Stimulated activated naive CD8-positive, alpha-beta T cell treated with anti-CD3 and anti-CD28 coated beads, Interleukin-15, amount 100 ng/mL, for 72 hours (primary cell): ENCODE measurements at regions not wholly inside any gene's neighbourhood (a gene's known extent, or its start where the extent isn't known, plus 50 kb on each side); places are given as distances from the start of the nearest gene placed in this dataset.
A peak's percentile ranks its signal among the peaks of the same experiment; 100 is the strongest.
"Not testable (repeated sequence)": the region's sequence is repeated elsewhere in the genome, so short reads cannot be mapped to it uniquely, and the experiment has no call there.

Experiments
- ATAC-seq: fragments of 150-1000 bp; cut with Tn5 transposase; 2 replicates; pipeline ENCODE4 v1.10.0; 2021; ENCODE audit warnings: mild to moderate bottlenecking, moderate library complexity
- DNase-seq, 2 donors: peaks; one replicate each; pipeline ENCODE4 v3.0.0; 2021 to 2022
- H3K27ac Mint-ChIP-seq, 2 donors: one replicate each; pipeline ENCODE4 v1.8.0; 2022; ENCODE audit warnings: mild to moderate bottlenecking in 2 of 2, mixed read lengths in 2 of 2, moderate library complexity in 2 of 2
- H3K27me3 Mint-ChIP-seq: one replicate; pipeline ENCODE4 v1.8.0; 2022; ENCODE audit warnings: mixed read lengths
- H3K4me1 Mint-ChIP-seq: one replicate; pipeline ENCODE4 v1.8.0; 2022; ENCODE audit warnings: mild to moderate bottlenecking, mixed read lengths
- H3K4me3 Mint-ChIP-seq, 2 donors: one replicate each; pipeline ENCODE4 v1.8.0; 2022; ENCODE audit warnings: mild to moderate bottlenecking in 2 of 2, mixed read lengths in 2 of 2, moderate library complexity in 1 of 2
- H3K9me3 Mint-ChIP-seq, 2 donors: one replicate each; pipeline ENCODE4 v1.8.0; 2022; ENCODE audit warnings: mixed read lengths in 2 of 2

DNA sequence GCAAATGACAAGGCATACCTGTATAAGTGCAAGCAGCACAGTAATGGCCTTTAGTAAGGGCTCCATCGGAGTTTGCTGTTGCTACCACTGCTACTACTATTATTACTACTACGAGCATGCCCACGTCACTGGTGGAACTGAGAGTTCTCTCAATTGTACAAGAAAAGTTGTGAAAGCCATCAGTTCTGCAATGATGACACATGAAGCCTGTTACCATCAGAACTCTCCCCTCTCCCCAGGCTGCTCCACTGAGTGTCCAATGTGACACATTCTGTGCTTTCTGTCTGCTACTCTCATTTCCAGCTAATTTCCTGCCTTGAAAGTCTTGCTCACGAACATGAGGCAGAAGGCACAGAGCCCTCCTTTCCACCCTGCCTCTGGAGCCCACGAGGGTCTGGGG, 263.2 kb upstream of the MGMT start:
- Mint-ChIP-seq H3K27me3 (no peaks in the 10 kb centered on the region), H3K27ac (no peak overlapping the region), H3K9me3 (peaks cover 0 to 5% of the 10 kb centered on the region in 2 donors), H3K4me1 (no peaks in the 10 kb centered on the region), H3K4me3 (no peak overlapping the region)
- ATAC-seq (no peak), DNase-seq (no peak)

DNA sequence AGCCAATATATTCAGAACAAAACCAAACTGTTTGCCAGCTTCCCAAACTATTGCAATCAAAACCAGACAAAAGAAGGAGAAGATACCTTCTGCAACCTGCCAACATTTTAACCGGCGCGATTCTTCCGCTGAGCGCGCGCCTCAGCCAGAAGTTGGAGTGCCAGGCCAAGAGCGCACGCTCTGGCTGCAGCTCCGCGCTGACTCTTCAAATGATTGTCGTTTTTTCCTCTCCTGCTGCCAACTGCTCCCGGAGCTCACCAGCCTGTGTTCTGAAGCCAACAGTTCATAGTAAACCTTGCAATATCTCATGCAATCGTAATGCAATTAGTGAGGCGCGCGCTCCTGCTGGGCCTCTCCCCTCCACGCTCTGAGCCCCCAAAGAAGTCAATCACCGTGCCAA, 259.7 kb upstream of the MGMT start:
- H3K27ac Mint-ChIP-seq = no peak overlapping the region
- peaks cover 0 to 5% of the 10 kb centered on the region in 2 donors for H3K9me3 Mint-ChIP-seq
- H3K27me3 Mint-ChIP-seq = no peaks in the 10 kb centered on the region
- no peaks in the 10 kb centered on the region for H3K4me1 Mint-ChIP-seq
- no peak for DNase-seq
- no peak for ATAC-seq
- H3K4me3 Mint-ChIP-seq = no peak overlapping the region

DNA sequence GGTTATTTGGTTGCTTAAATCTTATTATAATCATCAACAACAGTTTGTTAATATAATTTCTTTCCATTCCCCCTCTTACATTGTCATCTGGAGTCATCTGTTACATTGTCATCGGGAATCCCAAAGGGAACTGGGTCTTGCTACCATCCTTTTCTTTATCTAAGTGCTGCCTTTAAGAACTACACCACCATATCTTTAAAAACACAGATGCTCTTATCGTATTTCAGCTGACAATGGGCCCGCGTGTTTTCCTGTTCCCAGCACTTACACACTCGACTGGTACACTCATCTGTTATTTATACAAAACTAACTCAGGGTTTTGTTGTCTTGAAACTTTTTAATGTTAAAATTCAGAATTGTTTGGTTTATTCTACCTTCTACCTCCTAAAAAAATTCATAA, 256.2 kb upstream of the MGMT start:
- no peak for DNase-seq
- no peak overlapping the region for H3K4me3 Mint-ChIP-seq
- peaks cover 0 to 7% of the 10 kb centered on the region in 2 donors for H3K9me3 Mint-ChIP-seq
- H3K27me3 Mint-ChIP-seq = no peaks in the 10 kb centered on the region
- H3K27ac Mint-ChIP-seq = no peak overlapping the region
- H3K4me1 Mint-ChIP-seq = no peaks in the 10 kb centered on the region
- ATAC-seq = no peak

GRCh38 chr10:129213256-129213655, 253.8 kb upstream of the MGMT start:
- Mint-ChIP-seq H3K4me1 (no peaks in the 10 kb centered on the region), H3K27me3 (no peaks in the 10 kb centered on the region), H3K9me3 (peaks cover 0 to 7% of the 10 kb centered on the region in 2 donors), H3K4me3 (no peak overlapping the region), H3K27ac (no peak overlapping the region)
- ATAC-seq = no peak
- DNase-seq = no peak

DNA sequence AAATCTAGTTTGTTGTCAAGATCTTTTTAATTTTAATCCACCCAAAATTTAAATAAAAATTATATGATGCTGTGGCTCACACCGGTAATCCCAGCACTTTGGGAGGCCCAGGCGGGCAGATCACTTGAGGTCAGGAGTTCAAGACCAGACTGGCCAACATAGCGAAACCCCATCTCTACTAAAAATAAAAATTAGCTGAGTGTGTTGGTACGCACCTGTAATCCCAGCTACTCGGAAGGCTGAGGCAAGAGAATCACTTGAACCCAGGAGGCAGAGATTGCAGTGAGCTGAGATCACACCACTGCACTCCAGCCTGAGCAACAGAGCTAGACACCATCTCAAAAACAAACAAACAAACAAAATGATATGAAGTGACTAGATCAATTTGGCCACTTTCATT, 253.0 kb upstream of the MGMT start:
- H3K9me3 Mint-ChIP-seq, H3K27me3 Mint-ChIP-seq, H3K4me1 Mint-ChIP-seq, ATAC-seq, DNase-seq, H3K4me3 Mint-ChIP-seq, H3K27ac Mint-ChIP-seq: not testable (repeated sequence)

- peaks cover 14 to 23% of the 10 kb centered on the region in 2 donors for H3K9me3 Mint-ChIP-seq
- H3K4me1 Mint-ChIP-seq = no peaks in the 10 kb centered on the region
- H3K27me3 Mint-ChIP-seq = no peaks in the 10 kb centered on the region
- no peak for ATAC-seq
- no peak overlapping the region for H3K4me3 Mint-ChIP-seq
- no peak for DNase-seq
- no peak overlapping the region for H3K27ac Mint-ChIP-seq
Observed at GRCh38 chr10:129219364-129219763, 247.7 kb upstream of the MGMT start.

DNA sequence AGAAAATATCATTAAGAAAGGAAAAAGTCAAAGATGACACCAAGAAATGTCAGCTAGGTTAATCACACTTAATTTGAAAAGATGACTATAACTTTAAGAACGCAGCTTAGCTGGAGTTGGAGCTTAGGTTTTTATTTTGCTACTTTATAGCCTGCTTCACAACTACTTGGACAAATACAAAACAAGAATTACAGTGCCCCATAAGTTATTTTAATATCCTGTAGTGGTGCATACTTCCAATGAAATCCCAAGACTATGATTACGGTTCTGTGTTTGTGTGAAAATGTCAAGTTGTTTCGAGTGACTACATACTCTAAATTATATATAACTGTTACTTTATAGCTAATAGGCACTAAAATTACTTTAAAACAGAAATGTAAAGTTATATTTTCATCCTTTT, 244.6 kb upstream of the MGMT start:
- H3K4me3 Mint-ChIP-seq = no peak overlapping the region
- H3K9me3 Mint-ChIP-seq = peaks cover 14 to 18% of the 10 kb centered on the region in 2 donors
- ATAC-seq = no peak
- no peaks in the 10 kb centered on the region for H3K27me3 Mint-ChIP-seq
- H3K4me1 Mint-ChIP-seq = no peaks in the 10 kb centered on the region
- H3K27ac Mint-ChIP-seq = no peak overlapping the region
- DNase-seq = no peak

DNA sequence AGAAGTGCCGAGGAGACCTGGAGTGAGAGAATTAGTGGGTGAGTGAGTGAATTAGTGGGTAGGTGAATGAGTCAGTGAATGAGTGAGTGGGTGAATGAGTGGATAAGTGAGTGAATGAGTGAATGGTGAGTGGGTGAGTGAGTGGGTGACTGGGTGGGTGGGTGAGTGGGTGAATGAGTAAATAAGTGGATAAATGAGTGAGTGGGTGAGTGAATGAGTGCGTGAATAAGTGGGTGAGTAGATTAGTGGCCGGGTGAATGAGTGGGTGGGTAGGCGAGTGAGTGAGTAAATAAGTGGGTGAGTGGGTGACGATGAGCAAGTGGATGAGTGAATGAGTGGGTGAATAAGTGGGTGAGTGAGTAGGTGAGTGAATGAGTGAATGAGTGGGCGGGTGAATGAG, 243.7 kb upstream of the MGMT start:
- no peaks in the 10 kb centered on the region for H3K4me1 Mint-ChIP-seq
- no peak overlapping the region for H3K4me3 Mint-ChIP-seq
- DNase-seq = no peak
- no peak overlapping the region for H3K27ac Mint-ChIP-seq
- no peaks in the 10 kb centered on the region for H3K27me3 Mint-ChIP-seq
- ATAC-seq = no peak
- H3K9me3 Mint-ChIP-seq = peaks cover 14 to 18% of the 10 kb centered on the region in 2 donors

DNA sequence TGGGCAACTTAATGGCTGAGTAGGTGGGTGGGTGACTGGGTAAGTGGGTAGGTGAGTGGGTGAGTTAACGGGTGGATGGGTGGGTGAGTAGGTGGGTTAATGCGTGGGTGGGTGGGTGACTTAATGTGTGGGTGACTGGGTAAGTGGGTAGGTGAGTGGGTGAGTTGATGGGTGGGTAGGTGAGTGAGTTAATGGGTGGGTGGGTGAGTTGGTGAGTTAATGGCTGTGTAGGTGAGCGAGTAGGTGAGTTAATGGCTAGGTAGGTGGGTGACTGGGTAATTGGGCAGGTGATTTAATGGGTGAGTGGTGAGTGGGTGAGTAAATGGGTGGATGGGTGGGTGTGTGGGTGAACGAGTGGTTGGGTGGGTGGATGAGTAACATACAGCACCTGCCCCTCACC, 243.0 kb upstream of the MGMT start:
- ATAC-seq (no peak), DNase-seq (no peak)
- no peaks in the 10 kb centered on the region for H3K4me1 Mint-ChIP-seq
- no peaks in the 10 kb centered on the region for H3K27me3 Mint-ChIP-seq
- peaks cover 14 to 18% of the 10 kb centered on the region in 2 donors for H3K9me3 Mint-ChIP-seq
- no peak overlapping the region for H3K4me3 Mint-ChIP-seq
- peak overlapping the region in 1 of 2 donors; percentile 27 for H3K27ac Mint-ChIP-seq

- no peak overlapping the region for H3K27ac Mint-ChIP-seq
- no peaks in the 10 kb centered on the region for H3K27me3 Mint-ChIP-seq
- ATAC-seq = no peak
- DNase-seq = no peak
- no peaks in the 10 kb centered on the region for H3K9me3 Mint-ChIP-seq
- H3K4me1 Mint-ChIP-seq = no peaks in the 10 kb centered on the region
- no peak overlapping the region for H3K4me3 Mint-ChIP-seq
Observed at GRCh38 chr10:129231821-129232220, 235.2 kb upstream of the MGMT start.

GRCh38 chr10:129233351-129234148, 233.5 kb upstream of the MGMT start:
- ATAC-seq (no peak), DNase-seq (no peak)
- Mint-ChIP-seq H3K27me3 (no peaks in the 10 kb centered on the region), H3K9me3 (no peaks in the 10 kb centered on the region), H3K4me1 (no peaks in the 10 kb centered on the region), H3K27ac (no peak overlapping the region), H3K4me3 (no peak overlapping the region)

DNA sequence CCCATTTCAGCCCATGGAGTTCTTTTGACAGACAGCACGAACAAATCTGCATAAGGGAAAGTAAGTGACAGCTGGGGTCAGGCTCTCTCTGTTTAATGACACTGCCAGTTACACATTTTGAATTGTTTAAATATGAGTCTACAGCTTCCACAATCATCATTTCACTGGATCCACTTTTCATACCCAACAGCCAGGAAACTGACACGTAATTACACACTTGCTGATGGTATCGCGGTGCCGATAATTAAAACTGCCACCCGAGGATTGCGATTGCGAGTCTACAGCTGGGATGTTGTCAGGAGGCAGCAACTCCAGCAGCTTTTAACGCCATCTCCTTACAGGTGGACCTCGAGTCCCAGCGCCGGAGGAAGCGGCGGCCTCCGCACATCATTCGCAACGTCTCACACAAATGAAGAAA, 230.8 kb upstream of the MGMT start:
- DNase-seq (no peak), ATAC-seq (no peak)
- H3K9me3 Mint-ChIP-seq = no peaks in the 10 kb centered on the region
- H3K4me3 Mint-ChIP-seq = no peak overlapping the region
- H3K27ac Mint-ChIP-seq = no peak overlapping the region
- H3K4me1 Mint-ChIP-seq = no peaks in the 10 kb centered on the region
- no peaks in the 10 kb centered on the region for H3K27me3 Mint-ChIP-seq

DNA sequence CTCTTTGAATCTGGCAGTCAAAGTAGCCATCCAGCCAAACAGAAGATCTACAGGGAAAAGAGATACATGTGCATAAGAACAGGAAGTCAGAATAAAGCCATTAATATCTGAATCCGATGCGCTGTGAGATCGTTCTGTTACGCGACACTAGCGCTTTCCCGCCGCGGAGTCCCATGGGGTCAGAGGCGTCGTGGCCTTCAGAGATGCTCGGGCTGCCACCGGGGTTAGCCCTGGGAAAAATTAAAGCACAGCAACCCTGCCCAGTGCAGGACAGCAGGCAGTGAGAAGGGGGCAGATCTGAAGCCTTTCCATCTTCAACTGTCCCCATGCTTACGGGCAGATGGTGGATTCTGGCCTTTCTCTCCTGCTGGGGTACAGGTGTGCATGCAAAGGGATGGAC, 225.6 kb upstream of the MGMT start:
- no peaks in the 10 kb centered on the region for H3K27me3 Mint-ChIP-seq
- H3K9me3 Mint-ChIP-seq = no peaks in the 10 kb centered on the region
- no peak overlapping the region for H3K27ac Mint-ChIP-seq
- ATAC-seq (no peak), DNase-seq (no peak)
- no peaks in the 10 kb centered on the region for H3K4me1 Mint-ChIP-seq
- H3K4me3 Mint-ChIP-seq = no peak overlapping the region

DNA sequence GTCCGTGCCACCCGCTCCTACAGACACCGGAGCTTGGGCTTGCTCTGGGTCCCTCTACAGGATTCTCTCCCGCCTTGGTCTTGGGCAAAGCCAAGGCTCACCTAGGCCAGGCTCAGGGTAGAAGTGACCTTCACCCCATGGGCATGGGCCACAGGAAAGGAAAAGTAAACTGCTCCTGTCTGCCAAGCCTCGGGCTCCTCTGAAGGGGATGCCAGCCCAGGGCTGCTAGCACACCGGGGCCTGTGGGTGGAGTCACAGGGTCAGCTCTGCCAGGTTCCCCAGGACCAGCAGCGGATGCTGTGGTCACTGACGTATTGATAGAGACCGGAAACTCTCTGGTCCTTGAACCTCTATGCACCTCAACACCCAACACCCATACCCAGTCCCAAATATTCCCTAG, 222.7 kb upstream of the MGMT start:
- Mint-ChIP-seq H3K27ac (no peak overlapping the region), H3K4me3 (no peak overlapping the region), H3K27me3 (no peaks in the 10 kb centered on the region), H3K4me1 (no peaks in the 10 kb centered on the region), H3K9me3 (no peaks in the 10 kb centered on the region)
- ATAC-seq (peak; percentile 18), DNase-seq (no peak)

DNA sequence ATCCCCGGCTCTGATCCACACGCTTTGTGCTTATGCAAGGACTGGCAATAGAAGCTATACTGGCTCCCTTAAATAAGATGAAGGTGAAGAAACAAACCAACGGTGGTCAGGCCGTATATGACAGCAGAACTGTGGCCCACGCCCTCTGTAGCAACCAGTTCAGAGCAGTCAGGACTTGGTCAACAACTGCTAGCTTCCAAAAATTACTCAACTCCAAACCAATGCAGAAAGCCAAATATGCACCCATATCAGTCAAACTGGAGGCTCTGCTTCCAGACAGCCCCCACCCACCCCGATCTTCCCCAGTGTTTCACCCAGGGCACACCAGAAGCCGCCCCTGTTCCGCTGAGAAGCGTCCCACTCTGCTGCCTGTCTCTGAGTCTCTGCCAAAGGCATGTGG, 222.3 kb upstream of the MGMT start:
- H3K4me3 Mint-ChIP-seq = no peak overlapping the region
- H3K27ac Mint-ChIP-seq = no peak overlapping the region
- H3K4me1 Mint-ChIP-seq = no peaks in the 10 kb centered on the region
- DNase-seq (no peak), ATAC-seq (no peak)
- H3K27me3 Mint-ChIP-seq = no peaks in the 10 kb centered on the region
- no peaks in the 10 kb centered on the region for H3K9me3 Mint-ChIP-seq

DNA sequence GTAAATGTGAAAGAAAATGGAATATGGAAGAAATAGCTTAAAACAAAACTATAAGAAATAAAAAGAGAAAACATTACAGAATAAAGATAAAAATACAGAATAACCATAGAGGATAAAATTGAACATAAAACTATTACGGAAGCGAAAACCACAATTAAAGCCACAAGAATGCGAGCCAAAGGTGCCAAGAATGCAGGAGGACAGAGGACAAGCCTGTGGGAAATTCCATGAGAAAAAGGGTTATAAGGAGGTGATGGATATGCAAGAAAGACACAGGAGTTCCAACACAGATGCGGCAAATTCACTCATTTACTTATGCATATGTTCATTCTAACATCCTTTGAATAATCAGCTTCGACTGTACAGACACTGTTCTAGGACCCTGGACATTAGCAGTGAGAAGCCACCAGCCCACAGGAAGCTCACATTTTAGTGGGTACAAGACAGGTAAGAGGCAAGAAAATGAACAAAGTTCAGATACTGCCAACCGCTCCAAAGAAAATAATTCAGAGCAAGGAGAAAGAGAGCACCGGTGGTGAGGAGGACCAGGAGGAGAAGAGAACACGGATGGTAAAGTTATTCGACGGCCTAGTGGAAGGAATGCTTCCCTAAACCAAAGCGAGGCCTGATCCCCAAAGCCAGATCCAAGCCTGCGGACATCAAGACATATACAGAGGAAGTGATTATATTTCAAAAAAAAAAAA, 213.7 kb upstream of the MGMT start:
- DNase-seq (no peak), ATAC-seq (no peak)
- Mint-ChIP-seq H3K4me1 (no peaks in the 10 kb centered on the region), H3K27ac (no peak overlapping the region), H3K4me3 (no peak overlapping the region), H3K27me3 (peaks cover 22% of the 10 kb centered on the region), H3K9me3 (peaks cover 12 to 15% of the 10 kb centered on the region in 2 donors)

DNA sequence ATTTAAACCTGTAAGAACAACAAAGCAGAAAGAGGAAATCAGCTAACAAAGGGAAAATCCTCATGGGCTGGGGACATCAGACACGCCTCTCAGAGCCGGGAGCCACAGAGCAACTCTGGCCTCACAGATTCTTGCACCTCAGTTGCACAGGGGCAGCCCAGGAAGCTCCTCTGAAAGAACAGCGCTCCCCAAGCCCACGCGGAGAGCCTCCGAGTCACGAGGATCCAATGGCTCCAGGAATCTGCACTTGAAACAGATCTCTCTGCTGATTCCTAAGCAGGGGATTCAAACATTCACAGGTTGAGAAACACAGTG, 213.2 kb upstream of the MGMT start:
- DNase-seq (no peak), ATAC-seq (no peak)
- H3K4me3 Mint-ChIP-seq = no peak overlapping the region
- H3K9me3 Mint-ChIP-seq = peaks cover 12 to 15% of the 10 kb centered on the region in 2 donors
- no peak overlapping the region for H3K27ac Mint-ChIP-seq
- no peaks in the 10 kb centered on the region for H3K4me1 Mint-ChIP-seq
- H3K27me3 Mint-ChIP-seq = peaks cover 22% of the 10 kb centered on the region
